Upper lobe of left lung (tissue), 4 donors: ENCODE measurements at regions not wholly inside any gene's neighbourhood (a gene's known extent, or its start where the extent isn't known, plus 50 kb on each side); places are given as distances from the start of the nearest gene placed in this dataset.

Experiments used
- CTCF ChIP-seq, 6 experiments: fragments of 450-650 bp in 4 of 6; fragments of 200-600 bp in 2 of 6; sonication (generic) in 2 of 6; IDR thresholded peaks; one replicate each; pipeline ENCODE4 v1.5.1; 2016 to 2019; ENCODE audit warnings: antibody characterized with exemption in 6 of 6
- EP300 ChIP-seq, 4 donors: sonication (generic); formaldehyde crosslinking; IDR thresholded peaks; one replicate each; pipeline ENCODE4 v1.5.1; 2017; ENCODE audit warnings: antibody characterized with exemption in 4 of 4, control low read depth in 2 of 4
- POLR2A ChIP-seq, 4 donors: fragments of 450-650 bp; IDR thresholded peaks; one replicate each; pipeline ENCODE4 v1.5.1; 2016 to 2017; ENCODE audit warnings: antibody characterized with exemption in 4 of 4, mild to moderate bottlenecking in 2 of 4

- TF ChIP-seq CTCF (IDR thresholded peaks at IDR 0.05), result no peak
- no peak for TF ChIP-seq POLR2A (IDR thresholded peaks at IDR 0.05)
- no peak for TF ChIP-seq EP300 (IDR thresholded peaks at IDR 0.05)
Observed at GRCh38 chrX:65894133-65894532, 145.7 kb downstream of the VSIG4 start.
